SK-N-SH (cell line): ENCODE measurements at regions not wholly inside any gene's neighbourhood (a gene's known extent, or its start where the extent isn't known, plus 50 kb on each side); places are given as distances from the start of the nearest gene placed in this dataset.

Experiments used
- CTCF ChIP-seq: fragments of 200-600 bp; sonication (generic); IDR thresholded peaks from 2 replicates; pipeline ENCODE4 v1.6.1; 2017; ENCODE audit warnings: antibody characterized with exemption, mild to moderate bottlenecking, moderate library complexity
- FOXJ3 ChIP-seq: sonication (generic); formaldehyde crosslinking; IDR thresholded peaks from 2 replicates; pipeline ENCODE4 v1.5.1; 2020; ENCODE audit warnings: mild to moderate bottlenecking, missing genetic modification reagents
- GABPA ChIP-seq: IDR thresholded peaks from 2 replicates; pipeline ENCODE4 v1.4.0; 2012; ENCODE audit warnings: low read depth, mild to moderate bottlenecking
- GATA2 ChIP-seq: sonication (generic); formaldehyde crosslinking; IDR thresholded peaks from 2 replicates; pipeline ENCODE4 v1.5.0; 2020; ENCODE audit warnings: mild to moderate bottlenecking, missing genetic modification reagents
- RAD21 ChIP-seq: IDR thresholded peaks from 2 replicates; pipeline ENCODE4 v1.6.1; 2012; ENCODE audit warnings: mild to moderate bottlenecking, low read length
- SMC3 ChIP-seq: IDR thresholded peaks from 2 replicates; pipeline ENCODE4 v1.6.1; 2012; ENCODE audit warnings: low read depth, low read length, improper control_type of control experiment
- YY1 ChIP-seq: IDR thresholded peaks from 2 replicates; pipeline ENCODE4 v1.4.0; 2012; ENCODE audit warnings: low read depth, mild to moderate bottlenecking

GRCh38 chr9:96086936-96087571, 211.6 kb downstream of the ERCC6L2 start:
- TF ChIP-seq GATA2 (CRISPR knock-in tag): no peak
- no peak for TF ChIP-seq CTCF
- no peak for TF ChIP-seq SMC3
- no peak for TF ChIP-seq RAD21
- no peak for TF ChIP-seq GABPA
- no peak for TF ChIP-seq YY1
- no peak for TF ChIP-seq FOXJ3 (CRISPR knock-in tag)
